GM18507 (cell line): ENCODE measurements at regions not wholly inside any gene's neighbourhood (a gene's known extent, or its start where the extent isn't known, plus 50 kb on each side); places are given as distances from the start of the nearest gene placed in this dataset.
"Not testable (repeated sequence)": the region's sequence is repeated elsewhere in the genome, so short reads cannot be mapped to it uniquely, and the experiment has no call there.

Experiments
- DNase-seq: peaks from one replicate; pipeline ENCODE4 v3.0.0; 2011; ENCODE audit warnings: low read depth; ENCODE audit not compliant: insufficient read length; ENCODE audit errors: extremely low spot score
- FAIRE-seq: peaks from 2 replicates; lab custom pipeline; 2011; peaks lifted over from hg19 to GRCh38; lab: Jason Lieb, UNC

DNA sequence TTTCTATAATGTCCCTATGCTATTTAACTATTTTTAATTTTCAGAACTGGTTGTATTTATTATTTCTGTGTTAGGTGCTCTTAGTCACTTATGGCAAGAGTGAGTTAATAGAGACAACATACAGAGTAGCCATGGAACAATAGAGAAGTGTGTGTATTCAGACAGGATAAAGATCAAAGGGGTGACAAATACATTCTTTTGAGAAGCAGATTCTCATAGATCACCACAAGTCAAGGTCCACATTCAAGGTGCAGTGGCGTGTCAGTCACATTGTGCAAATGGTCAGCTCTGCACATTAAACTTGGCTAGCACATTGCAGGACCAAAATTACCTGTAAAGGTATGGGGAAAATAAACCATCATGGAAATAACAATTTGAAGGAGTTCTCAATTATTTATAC is 369.7 kb downstream of the RPIA start:
- DNase-seq, FAIRE-seq: not testable (repeated sequence)

GRCh38 chr2:89076771-89077170 is 385.3 kb downstream of the RPIA start:
- FAIRE-seq, DNase-seq: not testable (repeated sequence)

DNA sequence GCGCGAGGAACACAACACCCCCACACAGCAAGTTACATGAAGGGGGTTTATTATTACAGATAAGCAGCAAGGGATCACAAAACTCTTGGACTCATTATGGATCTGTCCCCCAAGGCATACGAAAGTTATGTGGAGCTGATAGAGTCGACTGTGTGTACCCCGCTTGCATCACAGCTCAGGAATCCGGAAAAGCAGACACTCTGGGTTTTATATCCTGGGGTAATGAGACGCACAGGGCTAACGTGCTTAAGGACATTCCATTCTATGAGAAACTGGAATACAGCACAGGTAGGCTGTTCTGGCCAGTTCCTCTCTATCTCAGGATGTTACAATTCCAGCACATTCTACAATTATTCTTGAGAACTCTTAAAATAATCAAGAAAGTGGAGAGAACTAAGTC is 401.4 kb downstream of the RPIA start:
- not testable (repeated sequence) for DNase-seq, FAIRE-seq

GRCh38 chr2:89095060-89095459 is 403.6 kb downstream of the RPIA start:
- not testable (repeated sequence) for DNase-seq, FAIRE-seq

GRCh38 chr2:89102587-89102986 is 411.1 kb downstream of the RPIA start:
- FAIRE-seq, DNase-seq: not testable (repeated sequence)

DNA sequence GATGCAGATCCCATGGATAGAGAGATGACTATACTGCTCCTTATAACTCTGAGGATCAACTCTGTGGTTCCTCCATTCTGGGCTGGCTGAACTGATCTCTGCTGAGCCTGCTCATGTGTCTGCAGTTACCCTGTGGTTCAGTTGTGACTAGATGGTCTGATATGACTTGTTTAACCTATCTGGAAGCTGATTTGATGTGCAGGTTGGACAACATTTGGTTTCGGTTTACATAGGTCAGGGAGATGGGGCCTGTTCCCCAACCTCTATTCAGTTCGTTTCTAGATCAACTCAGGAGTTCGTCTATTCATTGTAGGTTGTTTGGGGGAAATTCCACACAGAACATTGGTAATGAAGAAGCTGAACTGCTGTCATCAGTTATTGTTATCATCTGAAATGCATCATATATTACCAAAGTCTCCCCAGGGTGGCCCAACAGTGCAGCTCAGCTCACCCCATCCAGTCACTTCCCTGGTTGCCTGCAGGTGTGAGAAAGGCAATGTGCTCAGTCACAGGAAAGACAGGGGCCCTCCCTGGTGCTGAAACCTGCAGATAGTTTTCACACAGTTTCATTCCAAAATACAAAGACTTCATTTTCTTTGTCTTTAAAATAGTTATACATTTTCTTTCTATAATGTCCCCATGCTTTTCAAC is 415.0 kb downstream of the RPIA start:
- not testable (repeated sequence) for FAIRE-seq

GRCh38 chr2:89112434-89112833 is 421.0 kb downstream of the RPIA start:
- FAIRE-seq: not testable (repeated sequence)

More for the DNA sequence above, 415.0 kb downstream of the RPIA start:
- DNase-seq: not testable (repeated sequence)

DNA sequence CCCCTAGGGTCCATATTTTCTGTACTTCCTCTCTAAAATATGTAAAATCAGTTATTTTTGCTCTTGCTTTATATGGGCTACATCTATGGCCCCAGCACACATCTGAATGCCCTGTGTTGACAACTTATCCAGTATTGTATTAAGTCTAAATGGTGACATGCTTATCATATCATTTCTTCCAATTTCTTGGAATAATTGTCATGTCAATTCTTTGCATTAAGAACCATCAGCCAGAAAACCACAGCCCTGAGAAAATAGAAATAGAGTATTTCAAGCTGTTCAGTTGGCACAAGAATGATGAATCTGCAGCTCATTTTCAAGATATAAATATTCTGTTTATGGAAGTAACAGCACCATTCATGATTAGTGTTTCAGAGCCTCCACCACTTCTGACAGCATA is 421.8 kb downstream of the RPIA start:
- not testable (repeated sequence) for FAIRE-seq, DNase-seq

More at GRCh38 chr2:89112434-89112833, 421.0 kb downstream of the RPIA start:
- DNase-seq: not testable (repeated sequence)

- FAIRE-seq: peak; percentile 47
- not testable (repeated sequence) for DNase-seq
Measured at GRCh38 chr2:89129440-89129839, 438.0 kb downstream of the RPIA start.

DNA sequence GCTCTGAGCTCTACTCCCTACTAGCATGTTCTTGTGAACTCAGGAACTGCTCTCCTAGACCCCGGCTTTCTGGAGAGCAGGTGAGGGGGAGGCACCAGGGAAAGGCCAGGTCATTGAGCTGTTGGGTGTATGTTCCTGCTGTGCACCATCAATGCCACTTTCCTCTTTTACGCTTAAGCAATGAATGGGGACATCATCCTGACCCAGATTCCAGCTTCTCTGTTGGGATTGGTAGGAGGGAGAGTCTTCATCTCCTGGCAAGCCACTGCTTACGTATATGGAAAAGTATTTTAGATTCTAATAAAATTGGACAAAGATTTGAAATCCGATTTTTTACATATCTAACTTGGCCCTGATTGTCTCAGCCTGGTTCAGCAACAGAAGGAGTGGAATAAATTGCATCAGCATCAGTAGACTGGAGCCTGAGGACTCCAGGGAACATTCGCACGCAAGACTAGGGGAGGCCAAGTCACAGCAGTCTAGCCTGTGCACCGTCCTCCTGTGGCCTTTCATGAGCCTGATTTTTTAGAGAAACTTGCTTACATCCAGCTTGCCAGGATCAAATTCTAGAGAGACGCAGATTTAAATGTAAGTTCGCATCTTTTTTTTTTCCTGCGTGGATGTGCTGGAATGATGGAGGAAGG is 439.3 kb downstream of the RPIA start:
- DNase-seq, FAIRE-seq: not testable (repeated sequence)

DNA sequence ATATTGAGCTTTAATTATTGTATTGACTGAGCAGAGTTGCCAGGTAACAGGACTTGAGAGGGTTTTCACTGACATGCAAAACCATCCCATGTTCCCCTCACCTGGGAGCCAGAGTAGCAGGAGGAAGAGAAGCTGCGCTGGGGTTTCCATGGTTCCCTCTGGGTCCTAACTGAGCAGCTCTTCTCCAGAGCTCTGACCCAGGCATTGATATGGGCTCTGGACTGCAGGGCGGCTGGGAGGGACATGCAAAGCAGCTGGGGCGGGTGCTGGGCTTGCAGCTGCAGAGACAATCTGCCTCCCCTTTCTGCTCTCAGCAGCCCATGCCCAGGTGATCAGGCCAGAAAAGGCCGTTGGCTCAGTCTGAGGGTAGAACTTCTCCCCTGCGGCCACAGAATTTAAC is 451.5 kb downstream of the RPIA start:
- DNase-seq, FAIRE-seq: not testable (repeated sequence)

- not testable (repeated sequence) for FAIRE-seq, DNase-seq
Measured at GRCh38 chr2:89145342-89145741, 453.9 kb downstream of the RPIA start.

DNA sequence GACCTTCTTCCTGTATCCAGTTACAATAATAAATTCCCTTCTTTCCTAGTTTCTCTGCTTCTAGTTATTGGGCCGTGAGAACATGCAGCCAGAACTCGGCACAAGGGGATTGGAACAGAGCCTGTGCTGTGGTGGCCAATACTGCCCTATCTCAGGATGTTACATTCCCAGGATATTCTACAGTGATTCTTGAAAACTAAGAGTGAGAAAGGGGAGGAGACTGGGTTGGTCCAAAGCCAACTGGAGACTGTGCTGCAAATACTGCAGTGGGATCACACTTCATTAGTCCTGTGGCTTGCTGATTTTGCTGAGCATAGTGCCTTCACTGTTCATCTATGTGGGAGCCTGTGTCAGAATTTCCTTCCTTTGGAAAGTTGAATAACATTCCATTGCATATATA is 456.8 kb downstream of the RPIA start:
- not testable (repeated sequence) for FAIRE-seq, DNase-seq

- DNase-seq, FAIRE-seq: not testable (repeated sequence)
Measured at GRCh38 chr2:89151699-89152098, 460.2 kb downstream of the RPIA start.

DNA sequence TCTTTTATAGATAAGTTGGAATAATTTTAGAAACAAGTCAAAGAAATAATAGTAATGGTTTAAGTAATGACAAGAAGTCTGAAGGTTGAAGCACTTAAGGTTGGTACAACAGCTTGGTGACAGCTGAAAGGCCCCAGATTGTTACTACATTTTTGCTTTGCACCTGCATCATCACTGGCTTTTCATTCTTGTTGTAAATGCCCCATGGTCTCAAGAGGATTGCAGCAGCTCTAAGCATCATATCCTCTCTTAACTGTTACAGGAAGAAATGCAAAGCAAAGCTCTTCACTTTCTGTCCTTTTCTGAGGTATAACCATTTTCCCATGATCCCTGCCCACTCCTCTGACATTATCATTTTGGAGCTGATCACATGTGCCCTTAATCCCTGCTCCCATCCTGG is 461.0 kb downstream of the RPIA start:
- not testable (repeated sequence) for DNase-seq, FAIRE-seq

GRCh38 chr2:89153210-89153609 is 461.7 kb downstream of the RPIA start:
- FAIRE-seq, DNase-seq: not testable (repeated sequence)

GRCh38 chr2:89154247-89154682 is 462.8 kb downstream of the RPIA start:
- peak; percentile 84 for FAIRE-seq
- not testable (repeated sequence) for DNase-seq

DNA sequence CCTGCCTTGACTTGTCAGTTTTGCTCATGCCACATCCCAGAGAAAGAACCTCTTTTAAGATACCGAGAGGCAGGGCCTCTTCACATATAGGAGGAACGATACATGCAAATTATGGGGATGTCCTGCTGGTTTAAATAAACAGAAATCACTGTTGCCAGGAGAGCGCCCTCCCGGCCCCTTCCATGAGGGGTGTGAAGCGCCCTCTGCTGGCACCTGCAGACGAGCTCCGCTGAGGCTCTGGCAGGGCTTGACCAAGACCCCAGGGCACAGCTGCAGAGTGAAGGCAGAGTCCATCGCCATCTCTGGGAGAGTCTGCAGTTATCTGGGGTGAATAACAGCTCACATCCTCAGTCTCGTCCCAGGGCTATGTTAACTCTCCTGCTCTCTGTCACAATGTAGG is 468.8 kb downstream of the RPIA start:
- FAIRE-seq: not testable (repeated sequence)

DNA sequence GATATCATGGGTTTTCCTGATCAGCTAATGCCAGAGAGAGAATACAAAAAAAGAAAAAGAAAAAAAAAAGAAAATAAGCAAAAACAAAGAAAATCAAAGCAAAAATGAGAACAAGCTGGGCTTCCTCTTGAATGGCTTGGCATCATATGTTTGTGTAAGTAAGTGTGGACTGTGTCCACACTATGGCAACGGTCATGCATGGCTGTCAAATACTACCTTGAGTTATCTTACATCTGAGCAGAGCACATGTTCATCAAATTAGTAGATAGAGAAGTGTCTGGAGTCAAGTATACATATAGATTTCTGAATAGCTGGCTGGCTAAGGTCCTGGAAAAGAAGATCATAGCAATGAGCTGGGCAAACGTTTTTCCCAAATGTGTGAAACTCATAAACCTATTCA is 470.2 kb downstream of the RPIA start:
- FAIRE-seq: not testable (repeated sequence)

More for the DNA sequence above, 468.8 kb downstream of the RPIA start:
- DNase-seq: not testable (repeated sequence)

GRCh38 chr2:89170506-89171173 is 479.2 kb downstream of the RPIA start:
- DNase-seq: not testable (repeated sequence)

More for the DNA sequence above, 470.2 kb downstream of the RPIA start:
- DNase-seq: not testable (repeated sequence)

More at GRCh38 chr2:89170506-89171173, 479.2 kb downstream of the RPIA start:
- FAIRE-seq: not testable (repeated sequence)
